ENCODE measurements at regions not wholly inside any gene's neighbourhood (a gene's known extent, or its start where the extent isn't known, plus 50 kb on each side); places are given as distances from the start of the nearest gene placed in this dataset.
"Not testable (repeated sequence)": the region's sequence is repeated elsewhere in the genome, so short reads cannot be mapped to it uniquely, and the experiment has no call there.

DNA sequence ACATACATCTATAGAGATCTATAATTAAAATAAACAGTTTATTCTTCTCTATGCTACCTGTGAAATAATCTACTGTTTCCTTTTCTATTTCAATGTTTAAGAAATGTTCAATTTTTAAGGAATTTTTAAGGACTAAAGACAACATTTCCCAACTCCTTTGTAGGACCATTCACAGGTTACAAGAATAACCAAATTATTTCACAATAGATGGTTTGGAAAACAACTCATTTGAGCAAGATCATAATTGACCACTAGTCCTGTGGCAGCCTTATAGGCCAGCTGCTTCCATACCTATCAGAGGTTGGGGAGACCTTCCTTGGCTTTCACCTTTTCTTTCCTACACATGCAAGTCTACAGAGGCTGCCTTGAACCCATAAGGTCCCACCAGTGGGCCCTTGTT, 193.7 kb downstream of the TTC39B start:
- no peak for DNase-seq (ENCODE audit: low read depth)

DNA sequence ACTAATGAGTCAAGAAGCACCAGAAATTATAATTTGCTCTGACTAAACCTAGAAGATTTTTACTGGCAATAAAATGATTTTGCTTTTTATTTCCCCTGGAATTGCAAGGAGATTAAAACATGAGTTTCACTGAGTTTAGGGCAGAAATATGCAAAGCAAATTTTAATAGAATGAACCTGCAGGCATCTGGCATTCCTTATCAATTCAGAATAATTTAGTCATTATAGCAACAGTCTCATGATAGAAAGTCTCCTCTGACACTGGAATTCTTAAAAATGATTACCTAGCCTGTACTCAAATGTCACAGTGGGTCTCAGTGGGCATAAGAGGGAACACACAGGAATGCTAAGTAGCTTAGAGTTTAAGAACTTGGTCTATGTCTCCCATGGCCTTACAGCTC, 195.9 kb downstream of the TTC39B start:
- DNase-seq (ENCODE audit: low read depth): no peak

DNA sequence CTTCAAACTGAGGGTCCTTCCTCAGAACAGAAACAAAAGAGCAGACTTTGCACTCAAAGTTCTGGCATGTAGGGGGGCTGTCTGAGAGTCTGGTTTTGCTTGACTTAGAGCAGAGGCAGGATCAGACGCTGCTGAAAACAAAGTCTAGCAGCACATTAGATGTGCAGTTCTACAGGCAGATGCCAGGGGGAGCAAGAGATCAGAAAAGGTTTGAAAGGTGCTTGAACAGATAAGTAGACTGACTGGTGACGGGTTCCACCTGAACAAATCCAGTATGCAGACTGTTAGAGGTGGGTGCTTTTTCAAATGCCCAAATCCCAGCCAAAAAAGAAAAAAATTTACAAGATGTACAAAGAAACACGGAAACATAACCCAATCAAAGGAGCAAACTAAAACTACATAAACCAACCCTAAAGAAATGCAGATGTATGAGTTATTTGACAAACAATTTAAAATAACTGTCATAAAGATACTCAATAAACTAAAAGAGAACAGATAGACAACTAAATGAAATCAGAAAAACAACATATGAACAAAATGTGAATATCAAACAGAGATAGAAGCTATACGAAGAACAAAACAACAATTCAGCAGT, 194.7 kb upstream of the FREM1 start:
- peak; percentile 18 for DNase-seq (ENCODE audit: low read depth)

DNA sequence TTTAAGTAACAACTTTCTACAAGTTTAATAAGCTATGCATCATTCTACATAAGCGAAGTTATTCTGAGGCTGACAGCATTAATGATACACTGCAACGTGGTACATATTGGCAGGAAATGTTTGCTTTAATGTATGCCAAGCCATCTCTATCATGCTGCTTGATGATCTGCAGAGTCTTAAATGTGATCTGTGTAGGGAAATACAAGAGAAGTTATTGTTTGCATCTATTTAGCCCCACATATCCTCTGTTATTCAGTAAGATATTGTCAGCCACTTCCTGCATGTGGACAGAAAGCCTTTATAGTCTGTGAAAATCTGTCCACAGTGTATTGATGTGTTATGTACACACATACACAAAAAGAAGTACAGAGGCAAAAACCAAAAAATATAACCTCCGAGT, 193.1 kb upstream of the FREM1 start:
- DNase-seq (ENCODE audit: low read depth): no peak

DNA sequence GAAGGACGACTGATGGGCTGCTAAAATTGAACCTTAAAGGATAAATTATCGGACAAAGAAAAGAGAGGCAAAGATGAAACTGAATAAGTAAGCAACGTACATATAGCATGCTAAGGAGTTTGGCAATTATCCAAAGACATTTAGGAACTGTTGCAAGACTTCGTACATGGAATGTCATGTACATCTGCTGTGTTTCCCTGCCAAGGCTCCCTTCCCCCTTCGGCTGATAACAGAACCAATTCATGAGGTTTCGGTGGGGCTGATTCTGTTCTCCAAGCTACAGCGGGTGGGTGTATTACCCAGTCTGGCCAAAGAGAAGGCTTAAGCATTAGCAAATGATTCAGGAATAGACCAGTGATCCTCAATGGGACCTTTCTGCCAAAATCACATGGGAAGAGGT, 190.9 kb upstream of the FREM1 start:
- DNase-seq (ENCODE audit: low read depth): no peak

DNA sequence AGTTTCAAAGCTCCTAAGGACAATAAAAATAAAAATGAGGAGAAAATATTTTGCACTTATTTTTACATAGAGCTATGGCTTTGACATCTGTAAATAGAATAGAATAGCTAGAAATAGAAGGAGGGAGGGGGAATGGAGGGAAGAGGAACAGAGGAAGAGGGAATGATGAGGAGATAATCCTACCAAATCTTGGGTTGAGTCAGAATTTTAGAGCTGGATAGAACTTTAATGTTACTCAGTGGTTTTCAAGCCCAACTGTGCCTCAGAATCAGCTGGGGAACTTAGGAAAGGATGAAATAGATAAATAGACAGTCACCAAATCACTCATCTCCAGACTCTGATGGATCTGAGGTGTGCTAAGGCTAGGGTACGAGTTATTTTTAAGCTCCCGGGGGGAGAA, 190.3 kb upstream of the FREM1 start:
- no peak for DNase-seq (ENCODE audit: low read depth)

DNA sequence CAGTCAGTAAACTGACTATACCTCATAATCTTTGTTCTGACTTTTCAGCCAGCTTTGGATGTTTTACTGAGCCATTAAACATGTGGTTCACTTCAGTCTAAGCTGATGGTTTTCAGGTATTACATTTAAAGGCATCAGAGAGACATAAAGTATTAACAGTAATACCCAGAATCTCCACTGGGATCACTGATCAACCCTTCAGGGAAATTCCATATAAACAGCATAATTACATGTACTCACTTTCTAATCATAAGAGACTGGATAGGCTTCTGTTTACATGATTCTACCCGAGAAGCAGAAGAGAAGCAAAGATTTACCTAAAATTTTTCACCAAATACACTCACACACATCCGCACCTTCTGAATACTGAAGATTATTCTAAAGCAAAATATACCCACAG, 186.7 kb upstream of the FREM1 start:
- DNase-seq (ENCODE audit: low read depth): no peak

DNA sequence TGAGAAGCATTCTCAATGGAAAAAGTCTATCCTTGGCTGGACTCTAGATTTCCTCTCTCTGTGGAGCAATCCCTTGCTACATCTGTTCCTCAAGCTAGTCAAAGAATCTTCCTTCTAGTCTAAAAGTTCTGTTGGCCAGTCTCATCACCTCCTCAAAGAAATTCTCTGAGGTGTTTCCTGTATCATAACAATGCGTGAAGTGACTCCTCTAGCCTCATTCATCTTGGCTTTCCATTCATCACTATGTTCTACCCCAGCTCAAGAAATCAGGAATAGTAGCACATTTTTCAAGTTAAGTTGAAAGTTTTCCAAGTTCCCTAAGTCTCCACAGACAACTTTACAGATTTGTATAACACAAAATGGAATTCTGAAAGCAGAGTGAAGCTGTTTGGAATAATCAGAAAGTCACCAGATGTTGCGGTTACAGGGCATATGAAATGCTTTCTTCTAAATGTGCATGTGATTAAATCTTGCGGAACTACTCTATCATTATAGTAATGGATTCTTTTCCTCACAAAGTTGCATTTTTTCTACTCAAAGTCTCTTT, 176.6 kb upstream of the FREM1 start:
- DNase-seq (ENCODE audit: low read depth): no peak

DNA sequence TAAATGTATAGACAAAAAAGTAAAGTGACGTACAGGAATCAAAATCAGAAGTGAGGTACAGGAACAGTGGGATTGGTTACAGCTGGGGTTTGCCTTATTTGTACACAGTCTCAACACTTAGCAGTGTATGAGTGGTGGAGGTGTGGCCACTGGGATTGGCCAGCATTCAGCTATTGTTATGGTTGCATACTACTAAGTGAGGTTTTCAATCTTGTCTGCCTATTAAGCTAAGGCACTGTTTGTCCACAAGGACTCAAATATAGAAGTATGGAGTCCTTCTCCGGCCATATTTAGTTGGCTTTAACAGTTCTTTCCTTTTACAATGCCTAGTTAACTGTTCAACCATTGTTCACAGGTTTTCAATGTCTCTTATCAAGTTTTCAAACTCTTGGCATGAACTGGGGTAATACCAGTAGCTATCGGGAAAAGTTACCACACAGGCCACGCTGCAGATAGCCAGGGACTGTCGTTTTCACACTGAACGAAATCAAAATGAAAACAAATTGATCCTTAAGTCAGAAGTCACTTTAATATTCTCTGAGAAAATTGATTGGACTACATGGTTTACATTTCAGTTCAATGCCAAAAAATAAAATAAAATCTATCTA, 176.0 kb upstream of the FREM1 start:
- no peak for DNase-seq (ENCODE audit: low read depth)

DNA sequence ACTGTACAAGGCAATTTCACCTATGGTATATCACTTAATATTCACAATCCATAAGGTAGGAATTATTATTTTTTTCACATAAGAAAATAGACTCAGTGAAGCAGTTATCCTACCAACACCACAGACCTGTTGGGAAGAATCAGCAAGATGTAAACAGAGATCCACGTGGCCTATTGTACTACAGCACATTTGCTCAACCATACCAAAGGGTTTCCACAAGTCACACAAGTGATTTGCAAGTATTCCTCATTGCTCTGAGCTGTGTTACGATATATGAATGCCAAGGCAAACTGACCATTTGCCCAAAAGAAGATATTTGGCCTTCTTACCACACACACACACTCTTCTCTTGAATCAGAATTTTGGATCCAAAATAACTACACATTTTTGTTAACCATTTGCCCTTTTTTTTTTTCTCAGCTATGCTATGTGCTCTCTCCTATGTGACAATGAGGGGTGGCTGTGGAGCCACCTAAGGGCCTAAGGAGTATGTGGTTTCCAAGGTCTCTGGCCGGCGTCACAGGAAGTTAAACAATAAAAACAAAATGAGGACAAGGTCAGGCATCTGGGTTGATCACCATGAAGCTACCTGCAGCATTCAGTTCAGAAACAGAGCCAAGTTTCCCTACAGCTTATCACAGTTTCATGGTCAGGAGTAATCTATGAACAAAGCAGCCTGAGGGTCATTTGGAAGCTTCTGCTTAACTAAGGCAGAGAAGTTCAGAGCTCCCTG, 171.0 kb upstream of the FREM1 start:
- DNase-seq (ENCODE audit: low read depth): no peak

DNA sequence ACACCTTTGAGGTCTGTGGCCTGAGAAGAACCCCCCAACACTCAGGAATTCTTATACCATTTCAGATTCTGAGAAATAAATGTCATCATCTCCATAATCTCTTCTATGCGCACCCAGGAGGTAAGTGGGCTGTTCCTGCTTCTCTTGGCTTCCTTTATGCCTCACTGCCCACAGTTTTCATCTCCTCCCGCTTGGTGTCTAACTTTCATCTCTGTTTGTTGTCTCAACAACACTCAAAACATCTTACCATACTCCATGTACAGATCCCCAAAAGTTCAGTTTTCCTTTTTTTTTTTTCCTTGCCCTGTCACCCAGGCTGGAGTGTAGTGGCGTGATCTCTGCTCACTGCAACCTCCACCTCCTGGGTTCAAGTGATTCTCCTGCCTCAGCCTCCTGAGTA, 170.2 kb upstream of the FREM1 start:
- no peak for DNase-seq (ENCODE audit: low read depth)

DNA sequence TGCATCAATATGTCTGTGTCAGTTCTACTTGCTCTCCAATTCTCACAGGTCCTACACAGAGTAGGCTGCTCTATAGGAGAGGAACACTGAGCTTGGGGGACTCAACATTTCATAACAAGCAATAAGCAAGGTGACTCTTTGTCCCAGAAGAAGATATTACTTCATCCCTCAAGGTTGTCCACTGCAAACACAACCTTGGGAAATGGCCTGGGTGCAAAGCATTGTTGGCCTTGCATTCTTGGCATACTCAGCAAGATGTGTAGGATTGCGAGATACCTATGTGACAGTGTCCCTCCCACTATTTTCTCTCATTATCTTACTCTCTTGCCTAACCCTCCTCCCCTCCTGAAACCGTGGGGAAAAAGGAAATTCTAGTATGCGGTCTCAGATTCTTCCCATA, 169.8 kb upstream of the FREM1 start:
- no peak for DNase-seq (ENCODE audit: low read depth)

DNA sequence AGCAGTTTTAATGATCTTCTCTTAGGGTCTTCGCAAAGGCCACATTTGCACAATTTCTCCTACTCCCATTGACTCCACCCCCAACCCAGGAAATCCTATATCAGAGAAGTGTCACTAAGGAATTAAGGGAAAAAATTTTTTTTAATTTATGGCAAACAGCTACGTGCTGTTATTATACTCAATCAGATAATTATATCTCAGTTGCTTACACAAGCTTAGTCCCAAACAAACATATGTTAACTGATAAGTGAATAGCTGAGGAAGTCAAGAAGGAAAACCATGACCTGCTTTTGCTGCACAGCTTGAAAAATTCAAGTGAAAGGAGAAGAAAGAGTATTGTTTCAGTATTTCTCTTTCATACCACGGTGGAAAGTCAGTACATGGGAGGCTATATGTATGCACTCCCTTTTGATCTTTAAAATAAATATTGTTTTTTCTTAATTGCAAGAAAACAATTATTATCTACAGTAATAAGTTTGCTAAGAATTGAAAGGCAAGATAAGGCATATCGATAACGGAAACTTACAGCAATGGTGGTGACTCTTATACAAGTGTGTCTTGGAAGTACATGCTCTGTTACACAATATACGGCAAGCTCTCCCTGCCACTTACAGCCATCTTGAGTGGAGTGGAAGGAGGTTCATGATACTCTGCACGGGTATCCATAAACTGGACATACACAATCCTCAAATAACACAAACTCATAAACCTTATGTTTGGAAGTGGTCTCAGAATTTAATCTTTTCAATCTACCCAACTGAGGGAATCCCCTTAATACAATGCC, 167.9 kb upstream of the FREM1 start:
- DNase-seq (ENCODE audit: low read depth): no peak

DNA sequence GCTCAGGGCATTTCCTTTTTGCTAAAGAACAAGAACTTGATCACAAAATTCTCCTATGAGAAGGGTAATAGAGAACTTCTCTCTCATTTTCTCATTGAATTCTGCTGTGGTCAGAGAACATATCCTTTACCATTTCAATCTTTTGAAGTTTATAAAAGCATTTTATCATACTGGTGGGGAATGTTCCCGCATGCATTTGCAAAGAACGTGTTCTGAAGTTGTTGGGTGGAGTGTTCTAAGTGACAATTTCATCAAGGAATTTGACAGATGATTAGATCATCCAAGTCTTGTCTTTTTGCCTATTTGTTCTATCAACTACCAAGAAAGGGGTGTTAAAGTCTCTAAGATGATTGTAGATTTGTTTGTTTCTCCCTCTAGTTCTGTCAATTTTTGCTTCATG, 163.4 kb upstream of the FREM1 start:
- no peak for DNase-seq (ENCODE audit: low read depth)

DNA sequence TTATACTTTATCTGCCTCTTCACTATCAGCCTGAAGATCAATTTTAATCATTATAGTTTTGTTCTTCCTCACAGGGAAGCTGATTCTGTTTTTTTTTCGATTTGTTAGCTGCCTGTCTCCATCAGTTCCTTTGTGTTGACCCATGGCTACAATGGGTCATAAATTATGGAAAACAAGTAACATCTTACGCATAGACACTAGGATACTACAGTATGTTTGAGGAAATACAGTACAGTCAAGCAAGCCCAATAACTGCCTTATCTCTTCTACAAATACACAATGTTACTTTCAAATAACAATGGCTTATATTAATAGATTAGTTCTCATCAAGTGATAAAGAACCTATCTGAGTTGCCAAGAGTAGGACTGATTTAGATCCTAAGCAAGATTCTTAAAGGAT, 160.5 kb upstream of the FREM1 start:
- DNase-seq (ENCODE audit: low read depth): no peak

DNA sequence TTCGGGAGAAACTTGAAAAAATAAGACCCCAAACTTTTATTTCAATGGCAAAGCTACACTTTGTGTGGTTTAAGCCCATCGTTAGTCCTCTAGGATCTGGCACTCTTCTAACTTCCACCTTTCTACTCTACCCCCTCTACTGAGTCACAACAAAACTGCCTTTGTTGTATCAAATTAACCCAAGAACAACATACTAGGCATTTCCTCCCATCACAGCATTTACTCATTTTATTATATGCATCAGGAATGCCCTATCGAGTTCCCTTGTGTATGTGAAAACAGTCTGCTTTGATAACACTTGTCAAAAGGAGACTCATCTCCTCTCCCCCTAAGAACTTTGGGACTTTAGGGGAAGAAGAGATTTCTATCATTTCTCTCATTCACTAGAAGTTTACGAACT, 158.9 kb upstream of the FREM1 start:
- no peak for DNase-seq (ENCODE audit: low read depth)

DNA sequence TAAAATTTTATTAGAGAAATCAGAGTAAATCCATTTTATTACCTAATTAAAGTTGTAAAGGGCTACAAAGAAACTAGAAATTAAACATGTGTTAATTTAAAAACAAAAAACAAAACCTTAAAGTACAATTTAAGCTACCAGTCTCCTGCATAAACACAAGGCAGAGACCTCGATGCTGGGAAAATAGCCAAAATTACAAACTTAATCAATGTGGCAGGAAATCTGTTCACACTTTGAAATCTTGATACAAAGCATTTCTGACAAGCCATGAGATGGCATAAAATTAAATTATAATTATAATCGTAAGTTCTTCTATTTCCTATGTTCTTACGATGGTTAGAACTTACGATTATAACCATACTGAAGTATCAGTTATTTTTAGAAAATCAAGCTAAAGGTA, 158.0 kb upstream of the FREM1 start:
- DNase-seq (ENCODE audit: low read depth): no peak

DNA sequence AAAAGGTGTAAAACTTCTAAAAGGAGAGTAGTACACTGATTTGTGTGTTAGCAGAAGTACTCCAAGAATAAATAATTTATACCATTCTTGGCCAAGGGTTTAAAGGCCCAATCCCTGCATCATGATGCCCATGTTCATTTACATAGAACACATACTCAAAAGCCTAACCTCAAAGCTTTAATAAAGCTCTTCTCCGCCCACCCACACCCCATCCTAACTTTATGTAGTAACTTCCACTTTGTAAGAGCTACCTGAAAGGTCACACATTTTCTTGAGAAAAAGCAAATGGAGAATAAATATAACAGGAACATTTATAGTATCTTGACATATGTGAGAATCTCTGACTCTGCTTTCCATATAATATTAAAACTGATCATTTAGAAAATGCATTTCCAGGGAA, 148.8 kb upstream of the FREM1 start:
- DNase-seq (ENCODE audit: low read depth): no peak

DNA sequence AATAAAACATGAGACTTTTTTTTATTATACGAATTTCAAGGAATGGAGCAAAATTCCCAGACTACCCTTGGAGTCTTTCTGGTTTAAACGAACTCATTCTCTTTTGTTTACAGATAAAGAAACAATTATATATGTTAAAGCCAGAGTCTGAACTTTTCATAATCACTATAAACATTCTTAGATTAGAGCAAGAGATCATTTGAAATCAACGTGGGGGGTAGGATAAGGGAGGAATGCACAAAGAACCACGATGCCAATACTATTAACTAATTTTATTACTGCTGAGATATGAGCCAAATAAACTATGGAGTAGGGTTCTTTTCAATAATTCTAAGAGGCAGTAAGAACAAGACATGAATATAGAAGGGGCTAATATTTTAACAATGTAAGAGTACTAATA, 148.0 kb upstream of the FREM1 start:
- DNase-seq (ENCODE audit: low read depth): no peak

DNA sequence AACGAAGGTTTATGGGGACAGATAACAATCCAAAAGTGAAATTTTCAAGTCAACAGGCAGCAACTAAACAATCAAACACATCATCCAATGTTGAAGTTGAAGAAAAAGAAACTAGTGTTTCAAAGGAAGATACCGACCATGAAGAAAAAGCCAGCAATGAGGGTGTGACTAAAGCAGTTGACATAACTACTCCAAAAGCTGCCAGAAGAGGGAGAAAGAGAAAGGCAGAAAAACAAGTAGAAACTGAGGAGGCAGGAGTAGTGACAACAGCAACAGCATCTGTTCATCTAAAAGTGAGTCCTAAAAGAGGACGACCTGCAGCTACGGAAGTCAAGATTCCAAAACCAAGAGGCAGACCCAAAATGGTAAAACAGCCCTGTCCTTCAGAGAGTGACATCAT, 145.1 kb upstream of the FREM1 start:
- DNase-seq (ENCODE audit: low read depth): not testable (repeated sequence)

DNA sequence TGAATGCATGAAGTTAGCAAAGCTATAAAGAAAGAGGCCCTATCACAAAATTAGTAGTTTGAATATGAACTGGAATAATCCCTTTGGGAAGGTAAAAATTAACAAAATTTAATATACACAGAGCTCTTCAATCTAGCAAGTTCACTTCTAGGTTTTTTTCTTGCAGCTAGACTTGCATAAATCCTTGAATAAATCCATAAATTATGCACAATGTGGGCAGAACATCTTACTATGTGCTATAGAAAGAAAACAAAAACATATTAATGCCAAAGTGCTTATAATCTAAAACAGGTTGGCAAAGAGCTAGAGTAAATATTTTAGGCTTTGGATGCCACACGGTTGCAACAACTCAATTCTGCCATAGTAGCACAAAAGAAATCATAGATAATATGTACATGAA, 138.5 kb upstream of the FREM1 start:
- no peak for DNase-seq (ENCODE audit: low read depth)

DNA sequence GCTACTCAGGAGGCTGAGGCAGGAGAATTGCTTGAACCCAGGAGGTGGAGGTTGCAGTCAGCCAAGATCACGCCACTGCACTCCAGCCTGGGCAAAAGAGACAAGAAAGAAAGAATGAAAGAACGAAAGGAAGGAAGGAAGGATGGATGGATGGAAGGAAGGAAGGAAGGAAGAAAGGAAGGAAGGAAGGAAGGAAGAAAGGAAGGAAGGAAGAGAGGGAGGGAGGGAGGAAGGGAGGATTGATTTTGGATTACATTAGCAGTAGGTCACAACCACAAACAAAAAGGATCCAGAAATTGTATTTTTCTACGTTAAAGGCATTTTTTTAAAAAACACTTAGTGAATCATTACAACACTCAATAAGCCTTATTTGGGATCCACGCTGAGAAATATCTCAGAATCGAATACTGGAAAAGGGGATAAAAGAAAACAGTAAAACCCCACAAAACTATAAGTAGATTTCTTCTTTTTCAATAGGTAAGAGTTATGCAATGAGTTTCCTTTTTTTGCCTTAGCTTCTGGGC, 136.9 kb upstream of the FREM1 start:
- no peak for DNase-seq (ENCODE audit: low read depth)

DNA sequence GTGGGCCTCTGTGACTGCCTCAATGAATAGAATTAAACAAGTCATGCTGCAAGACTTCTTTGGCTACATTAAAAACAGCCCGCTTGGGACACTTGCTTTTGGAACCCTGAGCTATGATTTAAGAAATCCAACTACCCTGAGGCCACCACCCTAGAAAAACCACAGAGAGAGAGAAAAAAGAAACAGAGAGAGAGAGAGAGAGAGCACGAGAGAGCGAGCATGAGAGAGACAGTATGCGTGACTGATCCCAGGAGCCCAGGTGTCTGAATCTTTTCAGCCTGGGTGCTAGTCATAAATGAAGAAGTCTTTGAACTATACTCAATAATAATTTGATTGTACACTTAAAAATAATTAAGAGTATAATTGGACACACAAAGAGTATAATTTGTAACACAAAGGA, 123.1 kb upstream of the FREM1 start:
- no peak for DNase-seq (ENCODE audit: low read depth)

Data from activated T-cell treated with anti-CD3 and anti-CD28 coated beads for 24 hours (primary cell).